GM21786 (cell line): ENCODE measurements at regions not wholly inside any gene's neighbourhood (a gene's known extent, or its start where the extent isn't known, plus 50 kb on each side); places are given as distances from the start of the nearest gene placed in this dataset.

Experiments
- ATAC-seq: cut with Tn5 transposase; IDR thresholded peaks from one replicate; pipeline ENCODE4 v1.9.1; 2021; ENCODE audit not compliant: unreplicated experiment

DNA sequence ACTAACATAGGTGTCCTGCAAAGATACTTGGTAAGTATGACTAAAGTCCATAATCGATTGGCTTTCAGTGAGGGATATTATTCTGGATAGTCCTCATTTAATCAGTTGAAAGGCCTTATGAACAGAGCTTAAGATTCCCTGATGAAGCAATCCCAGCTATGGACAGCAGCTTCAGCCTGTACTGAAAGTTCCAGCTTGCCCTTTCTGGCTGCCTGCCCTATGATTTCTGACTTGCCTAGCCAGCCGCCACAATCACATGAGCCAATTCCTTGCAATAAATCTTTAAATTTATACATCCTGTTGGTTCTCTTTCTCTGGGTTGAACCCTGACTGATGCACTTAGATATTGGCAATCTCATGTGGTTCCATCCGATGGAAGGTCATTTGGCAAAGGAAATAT, 759.0 kb upstream of the API5 start:
- no peak for ATAC-seq

DNA sequence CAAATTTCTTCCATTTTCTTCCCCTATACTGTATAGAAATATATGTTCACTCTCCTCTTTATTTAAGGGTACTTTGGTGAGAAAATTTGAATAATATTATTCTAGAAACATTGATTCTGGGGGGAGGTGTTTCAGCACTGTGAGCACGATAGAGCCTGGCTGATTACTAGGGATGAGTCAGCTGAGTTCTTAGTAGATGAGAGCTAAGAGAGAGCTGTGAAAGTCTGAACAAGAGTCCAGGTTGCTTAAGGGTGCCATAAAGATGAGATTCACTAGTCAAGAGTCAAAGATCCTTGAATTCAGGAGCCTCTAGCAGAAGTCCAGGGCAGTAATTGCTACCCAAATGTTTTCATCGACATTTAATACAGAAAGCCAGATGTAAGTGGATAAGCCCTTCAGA, 756.6 kb upstream of the API5 start:
- no peak for ATAC-seq

DNA sequence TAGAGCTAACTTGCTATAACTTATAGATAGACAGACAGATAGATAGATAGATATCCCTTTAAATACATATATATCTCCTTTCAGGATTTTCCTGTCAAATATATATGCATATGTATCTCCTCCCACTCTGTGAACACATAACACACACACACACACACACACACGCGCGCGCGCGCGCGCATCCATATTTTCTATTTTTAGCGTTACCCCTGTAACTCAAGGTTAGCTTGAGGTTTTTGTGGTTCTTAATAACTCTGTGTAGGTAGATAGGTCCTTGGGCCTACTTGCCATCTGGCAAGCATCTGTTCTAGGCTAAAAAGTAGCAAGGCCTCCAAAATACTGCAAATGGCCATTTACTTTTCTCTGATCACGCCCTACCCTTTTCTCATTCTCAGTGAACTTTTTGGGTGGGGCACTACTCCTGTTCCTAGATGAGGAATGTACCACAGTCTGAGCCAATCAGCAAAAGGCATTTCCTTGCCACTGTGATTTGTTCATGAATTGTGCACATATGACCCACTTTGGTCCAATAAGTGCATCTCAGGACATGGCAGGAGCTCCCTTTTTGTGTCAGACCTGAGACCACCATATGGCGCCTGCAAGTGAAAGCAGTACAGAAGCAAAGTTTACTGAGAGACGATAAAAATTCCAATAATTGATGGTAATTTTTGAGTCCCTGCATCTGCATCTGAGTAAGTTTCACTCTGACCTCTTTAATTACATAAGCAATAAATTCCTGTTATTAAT, 740.5 kb upstream of the API5 start:
- ATAC-seq: no peak

DNA sequence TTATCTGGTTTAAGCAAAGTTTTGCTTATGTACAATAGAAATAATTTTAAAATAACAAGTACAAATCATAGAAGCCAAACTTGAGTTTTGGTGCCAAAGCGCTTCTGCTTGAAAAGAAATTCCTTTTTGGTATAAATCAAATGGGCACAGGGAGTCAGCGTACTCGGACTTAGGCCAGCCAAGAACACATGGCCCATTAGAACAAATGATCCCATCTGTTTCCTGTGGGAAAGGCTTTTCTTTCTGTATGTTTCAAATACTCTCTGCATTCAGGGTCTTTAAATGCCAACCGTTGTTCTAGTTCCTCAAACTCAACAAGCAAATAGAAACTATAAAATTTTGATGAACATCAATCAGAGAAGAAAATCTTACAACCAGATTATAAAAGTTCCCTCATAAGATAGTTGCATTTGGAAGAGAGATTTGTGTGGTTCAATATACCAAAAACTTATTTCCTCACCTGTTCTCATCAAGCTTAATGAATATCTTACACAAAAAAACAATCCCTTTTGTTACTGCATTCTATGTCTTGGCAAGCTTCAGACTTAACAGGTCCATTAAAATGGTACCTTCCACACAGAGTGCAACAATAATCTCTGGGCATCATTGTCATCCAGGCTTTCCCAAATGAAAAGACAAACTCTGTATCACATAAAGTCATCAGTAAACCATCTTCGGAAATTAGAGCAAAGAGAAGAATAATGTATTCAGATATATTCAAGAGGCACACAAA, 739.8 kb upstream of the API5 start:
- ATAC-seq: no peak

DNA sequence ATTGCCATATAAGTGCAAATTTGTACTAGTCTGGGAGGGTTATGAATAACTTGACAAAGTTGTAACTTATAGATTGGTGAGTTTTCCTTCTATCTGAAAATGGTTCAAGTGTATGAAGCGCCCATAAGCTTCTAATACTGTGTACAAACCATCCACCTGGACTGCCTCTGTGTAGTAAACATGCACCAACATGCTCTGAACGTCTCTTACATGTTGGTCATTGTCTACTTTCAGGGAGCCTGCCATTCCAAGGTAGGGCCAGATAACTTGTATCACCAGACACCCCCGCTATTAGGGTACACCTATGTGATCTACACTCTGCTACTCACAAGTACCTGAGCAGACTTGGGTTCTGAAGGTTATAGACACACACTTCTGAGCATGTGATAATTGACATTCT, 735.5 kb upstream of the API5 start:
- ATAC-seq: no peak

DNA sequence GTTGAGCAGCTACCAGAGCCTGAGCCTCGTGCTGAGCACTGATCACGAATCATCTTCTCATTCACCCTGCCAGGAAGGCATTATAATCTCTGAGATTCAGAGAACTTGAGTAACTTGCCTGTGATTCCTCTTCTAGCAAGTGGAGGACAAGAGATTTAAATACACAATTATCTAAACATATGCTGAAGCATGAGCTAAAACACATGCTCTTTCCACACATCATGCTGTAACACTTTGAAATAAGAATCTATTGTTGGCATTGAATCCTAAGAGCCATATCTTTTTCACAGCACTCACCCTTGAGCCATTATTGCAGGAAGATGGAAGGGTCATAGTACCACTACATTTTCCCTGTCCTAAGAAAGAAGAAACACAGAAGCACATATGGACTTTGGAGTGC, 722.5 kb upstream of the API5 start:
- no peak for ATAC-seq

DNA sequence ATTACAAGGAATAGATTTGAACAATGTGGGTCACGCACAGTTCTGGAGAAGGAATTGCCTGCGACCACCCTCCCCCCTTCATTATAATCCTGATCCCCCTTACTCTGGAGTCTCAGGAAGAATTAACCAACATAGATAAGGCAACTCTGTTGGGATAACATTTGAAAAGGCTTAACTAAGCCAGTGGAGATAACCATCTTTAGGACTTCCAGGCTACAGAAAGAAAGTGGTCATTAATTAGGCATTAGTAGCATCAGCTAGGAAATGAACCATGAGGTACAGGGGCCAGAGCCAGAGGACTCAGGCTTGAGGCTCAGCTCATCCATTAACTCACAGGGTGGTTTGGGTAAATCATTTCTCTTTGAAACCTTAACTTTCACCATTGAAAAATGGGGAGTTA, 720.0 kb upstream of the API5 start:
- ATAC-seq: no peak

DNA sequence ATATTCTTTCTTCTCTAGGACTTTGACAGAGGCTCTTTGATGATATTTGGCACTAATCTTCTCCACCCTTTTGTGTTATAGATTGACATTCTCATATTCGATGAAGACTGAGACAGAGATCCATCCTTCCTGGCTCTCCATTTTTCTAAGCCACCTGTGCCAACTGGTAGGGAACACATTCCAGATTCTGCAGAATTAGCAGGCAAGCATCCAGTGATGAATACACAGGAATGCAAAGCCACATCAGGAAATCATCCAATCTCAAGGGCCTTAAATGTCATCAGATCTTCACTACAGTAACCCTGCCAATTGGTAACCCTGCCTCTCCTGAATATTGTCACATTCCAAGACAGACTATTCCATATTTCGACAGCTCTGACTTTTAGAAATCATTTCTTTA, 718.4 kb upstream of the API5 start:
- no peak for ATAC-seq

DNA sequence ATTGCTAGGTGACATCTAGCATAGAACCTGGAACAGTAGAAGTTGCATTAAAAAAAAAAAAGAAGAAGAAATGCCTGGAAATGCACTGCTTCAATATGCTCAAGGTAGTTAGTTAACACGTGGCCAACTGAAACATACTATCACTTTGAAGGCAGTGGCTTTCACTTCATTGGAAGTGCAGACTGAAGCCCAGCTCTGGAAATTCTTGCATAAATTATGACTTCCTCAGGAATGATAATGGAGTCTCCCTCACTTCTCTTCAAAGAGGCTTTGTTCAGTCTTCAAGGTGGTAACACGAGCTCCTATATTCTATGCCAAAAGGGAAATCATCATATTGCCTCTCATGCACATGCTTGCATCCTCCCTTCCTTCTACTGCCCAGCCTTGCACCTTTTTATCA, 715.9 kb upstream of the API5 start:
- ATAC-seq: no peak

DNA sequence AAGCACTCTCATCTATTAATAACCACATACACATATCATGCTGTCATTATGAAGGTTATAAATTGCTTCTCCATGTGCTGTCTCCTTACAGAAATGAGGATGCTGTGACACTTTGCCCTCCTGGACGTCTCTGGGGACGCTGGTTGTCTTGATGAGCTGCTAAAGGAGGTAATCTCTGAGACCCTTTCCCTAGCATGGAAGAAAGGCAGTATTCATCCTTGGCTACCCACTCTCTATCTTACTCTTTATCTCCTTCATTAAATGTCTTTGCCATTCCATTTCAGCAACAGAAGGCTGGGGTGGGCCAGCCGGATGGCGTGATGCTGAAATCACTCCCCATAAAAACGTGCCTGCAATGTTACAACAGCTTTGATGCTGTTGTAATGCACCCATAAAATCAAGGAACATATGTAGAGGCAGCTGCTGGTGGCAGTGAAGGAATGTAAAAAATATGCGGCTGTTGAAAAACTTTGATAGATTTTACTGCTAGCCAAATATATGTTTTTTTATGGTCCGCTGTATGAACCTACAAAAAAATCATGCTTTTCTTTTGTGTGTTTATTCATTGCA, 715.1 kb upstream of the API5 start:
- no peak for ATAC-seq

DNA sequence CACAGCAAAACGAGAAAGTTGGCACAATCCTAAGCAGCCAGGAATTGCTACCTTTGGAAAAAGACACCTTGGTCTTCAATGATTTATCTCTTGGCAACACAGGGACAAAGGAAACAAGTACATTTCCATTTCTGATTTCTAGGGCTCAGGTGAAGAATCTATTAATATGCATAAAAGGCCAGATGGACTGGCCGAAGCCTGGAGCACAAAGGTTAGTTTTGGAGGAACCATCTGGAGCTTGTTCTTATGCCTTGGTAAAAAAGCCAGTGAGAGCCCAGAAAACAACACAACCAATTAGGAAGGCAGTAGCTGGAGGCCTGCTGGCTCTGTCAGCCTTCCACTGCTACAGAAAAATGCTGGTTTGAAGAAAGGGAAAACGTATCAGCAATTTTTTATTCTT, 713.5 kb upstream of the API5 start:
- ATAC-seq: no peak

DNA sequence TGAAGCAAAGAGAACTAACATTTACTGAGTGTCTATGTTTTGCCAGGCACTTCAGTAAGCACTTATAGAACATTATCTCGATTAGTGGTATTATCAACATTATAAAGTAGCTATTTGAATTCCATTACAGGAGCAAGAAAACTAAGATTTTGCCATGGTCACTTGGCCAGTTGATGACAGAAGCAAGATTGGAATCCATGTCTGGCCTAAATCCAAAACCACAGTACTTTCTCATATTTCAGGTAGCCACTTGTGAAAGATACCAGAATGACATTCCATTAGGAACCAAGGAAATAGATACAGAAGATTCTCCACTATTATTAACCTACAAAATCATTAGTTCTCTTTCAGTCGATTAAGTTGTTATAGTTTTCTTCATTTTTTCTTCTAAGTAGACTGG, 691.0 kb upstream of the API5 start:
- no peak for ATAC-seq

DNA sequence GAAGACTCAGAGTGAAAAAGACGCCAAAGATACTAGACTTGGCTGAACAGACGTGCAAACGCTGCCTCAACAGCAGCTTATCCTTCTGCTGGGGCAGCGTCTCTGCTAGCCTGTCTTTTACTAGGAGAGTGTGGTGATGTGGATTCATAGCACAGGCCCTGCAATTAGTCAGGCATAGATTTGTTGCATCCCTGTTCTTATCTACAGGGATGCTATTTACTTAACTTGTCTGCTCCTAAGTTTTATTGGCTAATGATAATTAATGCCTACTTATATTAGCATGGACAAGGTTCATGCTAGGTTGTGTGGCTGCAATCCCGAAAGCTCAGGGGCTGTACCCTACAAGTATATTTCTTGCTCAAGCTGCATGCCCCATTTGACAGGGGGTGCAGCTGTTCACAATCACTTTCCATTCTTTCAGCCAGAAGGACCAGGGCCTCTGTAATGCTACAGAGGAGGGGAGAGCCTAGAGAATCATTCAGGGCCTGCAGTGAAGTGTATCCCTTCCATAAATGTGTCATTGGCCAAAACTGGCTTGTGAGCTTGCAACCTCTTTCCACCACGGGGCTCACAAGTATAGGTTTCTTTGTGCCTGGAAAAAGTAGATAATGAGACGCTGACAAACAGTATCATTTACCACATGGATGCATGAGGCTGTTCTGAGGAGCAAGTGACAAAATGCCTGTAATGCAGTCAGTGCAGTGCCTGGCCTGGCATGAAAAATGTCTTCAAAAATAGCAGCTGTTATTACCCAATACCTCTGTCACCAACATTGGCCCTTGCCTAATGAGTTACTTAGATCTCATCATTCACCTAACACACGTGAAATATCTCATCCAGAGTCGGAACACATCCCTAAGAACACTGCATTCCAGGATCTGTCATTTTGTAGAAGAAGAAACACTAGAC, 685.8 kb upstream of the API5 start:
- no peak for ATAC-seq

DNA sequence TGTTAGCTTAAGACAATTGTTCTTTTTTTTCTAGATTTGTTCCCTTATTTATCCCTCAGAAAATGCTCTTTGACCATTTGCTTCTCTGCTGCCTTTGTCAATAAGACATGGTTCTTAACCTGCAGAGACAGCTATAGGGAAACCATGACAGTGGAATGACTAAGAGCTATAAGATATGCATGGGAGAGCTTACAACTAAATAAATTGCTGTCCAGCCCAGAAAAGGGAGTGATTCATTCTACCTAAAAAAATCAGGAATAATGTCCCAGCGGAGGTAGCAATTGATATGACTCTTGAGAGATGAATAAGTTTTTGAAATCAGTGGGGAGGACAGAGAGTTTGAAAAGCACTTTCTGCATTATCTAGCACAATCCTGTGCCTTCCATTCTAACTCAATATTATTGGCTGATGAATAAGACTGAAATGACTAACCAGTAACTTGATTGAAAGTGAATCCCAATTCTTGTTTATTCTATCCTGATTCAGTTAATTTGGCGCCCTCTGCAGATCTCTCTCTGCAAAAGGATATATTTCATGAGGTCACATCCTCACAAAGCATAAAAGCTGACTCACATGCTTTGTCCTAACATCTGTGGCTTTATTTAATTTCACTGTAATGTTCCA, 680.5 kb upstream of the API5 start:
- no peak for ATAC-seq

DNA sequence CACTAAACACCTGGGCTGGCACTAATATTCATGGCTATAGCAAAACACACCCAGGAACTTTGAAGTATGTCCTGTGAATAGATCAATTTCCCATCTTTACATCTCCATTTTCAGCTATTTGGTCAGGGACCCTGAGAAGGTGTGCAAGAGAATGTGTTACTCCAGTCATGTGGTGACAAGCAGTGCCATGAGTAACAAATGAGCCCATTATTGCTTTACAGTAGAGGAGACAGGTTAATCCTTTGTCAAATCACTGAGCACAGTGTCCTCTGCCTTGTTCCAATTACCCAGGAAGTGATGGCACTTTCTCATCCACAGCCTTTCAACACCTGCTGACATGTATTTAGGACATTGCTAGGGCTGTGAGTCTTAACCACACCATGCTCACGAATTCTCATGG, 664.8 kb upstream of the API5 start:
- no peak for ATAC-seq

DNA sequence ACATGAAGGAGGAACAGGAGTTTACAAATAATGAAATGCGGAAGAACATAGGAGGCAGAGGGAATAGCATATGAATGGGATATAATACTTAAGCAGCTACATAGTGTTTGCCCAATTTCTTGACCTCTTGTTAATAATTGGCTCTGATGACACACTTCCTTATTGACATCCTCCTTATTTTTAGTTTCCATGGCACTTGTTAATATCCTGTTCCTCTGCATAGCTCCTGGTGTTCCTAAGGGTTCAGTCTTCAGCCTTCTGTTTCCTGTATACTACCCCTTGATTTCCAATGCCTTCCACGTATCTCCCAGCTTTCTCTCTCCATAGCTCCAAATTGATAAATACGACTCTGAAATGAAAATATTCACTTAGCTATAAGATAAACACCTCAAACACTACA, 663.8 kb upstream of the API5 start:
- no peak for ATAC-seq

DNA sequence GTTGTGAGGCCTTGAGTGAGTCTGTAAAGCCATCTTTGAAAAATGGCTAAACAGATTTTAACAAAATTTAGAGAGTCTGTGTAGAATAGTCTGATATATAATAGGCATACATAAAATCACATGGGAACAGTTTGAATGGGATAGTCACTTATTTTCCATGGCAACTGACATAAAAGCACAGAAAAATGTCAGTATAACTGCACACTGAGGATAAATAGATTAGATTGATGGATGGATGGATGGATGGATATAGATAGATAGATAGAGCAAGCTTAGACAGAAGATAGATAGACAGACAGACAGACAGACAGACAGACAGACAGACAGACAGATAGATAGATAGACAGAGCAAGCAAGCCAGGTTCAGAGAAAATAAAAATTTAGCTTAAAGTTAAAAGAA, 660.2 kb upstream of the API5 start:
- ATAC-seq: no peak

DNA sequence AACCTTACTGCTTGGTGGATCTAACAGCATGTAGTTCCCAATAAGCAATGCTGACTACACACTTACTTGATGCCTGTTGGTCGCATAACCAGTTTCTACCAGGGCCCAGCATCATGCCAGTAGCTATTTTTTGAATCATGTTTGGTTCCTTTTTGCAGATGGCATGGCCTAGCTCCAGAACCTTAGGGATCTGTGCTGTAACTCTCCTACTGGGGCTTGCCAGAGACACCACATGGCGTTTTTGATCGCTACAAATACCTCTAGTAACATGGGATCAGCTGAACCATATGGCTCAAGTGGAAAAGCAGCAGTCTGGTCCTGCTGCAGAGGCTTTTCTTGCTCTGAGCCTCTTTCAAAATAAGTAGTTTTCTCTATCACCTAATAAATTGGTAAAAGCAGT, 654.6 kb upstream of the API5 start:
- ATAC-seq: no peak

DNA sequence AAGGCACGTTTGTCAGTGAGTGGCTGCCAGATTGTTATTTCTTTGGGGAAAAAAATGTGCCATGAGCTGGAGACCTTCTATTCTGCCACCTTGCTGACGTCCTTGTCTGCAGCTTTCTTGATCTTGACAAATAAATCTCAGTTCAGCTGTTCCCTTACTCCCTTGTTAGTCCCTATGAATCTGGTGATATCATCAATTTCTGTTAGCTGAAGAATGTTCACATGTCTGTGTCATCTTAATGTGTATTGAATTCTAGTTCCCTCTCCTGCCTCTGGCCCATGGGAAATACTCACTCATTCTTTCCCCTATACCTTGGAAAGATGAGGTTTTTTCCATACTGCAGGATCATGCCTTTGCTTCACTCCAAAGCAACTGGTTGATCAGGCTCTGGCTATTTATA, 649.9 kb upstream of the API5 start:
- ATAC-seq: no peak

DNA sequence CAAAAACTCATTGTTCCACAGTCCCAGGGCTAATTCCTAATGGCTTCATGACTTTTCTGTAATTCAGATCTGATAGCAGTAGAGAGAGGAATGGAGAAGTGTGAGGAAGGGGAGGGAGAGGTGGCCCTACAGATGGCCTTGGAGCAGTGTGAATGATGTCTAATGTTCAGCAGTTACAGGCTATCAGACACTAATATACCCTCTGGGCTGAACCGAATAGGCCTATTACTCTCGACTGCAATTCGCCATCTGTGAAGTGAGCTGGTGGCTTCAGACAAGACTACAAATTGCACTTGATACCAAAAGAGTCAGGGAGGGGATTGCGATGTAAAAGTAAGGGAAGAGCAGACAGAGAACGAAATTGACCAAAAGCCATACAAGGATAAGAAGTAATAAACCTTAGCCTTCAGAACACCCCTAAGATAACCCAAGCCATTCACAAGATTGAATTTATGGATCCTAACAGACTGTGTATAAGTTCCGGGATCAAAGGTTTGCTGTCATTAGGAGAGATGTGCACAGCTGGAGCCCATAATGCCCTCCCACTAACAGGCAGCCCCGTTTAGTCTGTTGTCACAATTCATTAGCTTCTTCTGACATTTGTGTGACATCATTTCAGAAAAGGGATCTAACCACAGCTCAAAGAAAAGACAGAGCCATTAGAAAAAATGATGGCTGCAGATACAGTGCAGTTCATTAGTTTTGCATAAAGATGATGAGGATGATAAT, 642.4 kb upstream of the API5 start:
- ATAC-seq: no peak
